HepG2 (cell line): ENCODE measurements at regions not wholly inside any gene's neighbourhood (a gene's known extent, or its start where the extent isn't known, plus 50 kb on each side); places are given as distances from the start of the nearest gene placed in this dataset.

ENCODE experiments used
- KDM5A ChIP-seq: fragments of 200-600 bp; sonication (generic); IDR thresholded peaks from 2 replicates; pipeline ENCODE4 v1.7.0; 2018; ENCODE audit warnings: antibody characterized with exemption, mild to moderate bottlenecking, low read length, borderline replicate concordance
- KLF6 ChIP-seq: IDR thresholded peaks from 2 replicates; pipeline ENCODE4 v1.8.0; 2016; ENCODE audit warnings: missing biosample characterization, missing genetic modification reagents
- NFYB ChIP-seq: sonication (generic); formaldehyde crosslinking; IDR thresholded peaks from 2 replicates; pipeline ENCODE4 v1.4.0; 2020; ENCODE audit warnings: missing genetic modification reagents
- POLR2A ChIP-seq, 2 experiments: IDR thresholded peaks; 2 replicates each; pipeline ENCODE4 v1.6.1; 2011; ENCODE audit warnings: low read depth in 2 of 2, low read length in 2 of 2, mild to moderate bottlenecking in 1 of 2, moderate library complexity in 1 of 2; ENCODE audit not compliant: insufficient read depth in 1 of 2
- ZNF180 ChIP-seq: sonication (generic); formaldehyde crosslinking; IDR thresholded peaks from 2 replicates; pipeline ENCODE4 v1.4.0; 2020; ENCODE audit warnings: low read depth, missing genetic modification reagents, borderline replicate concordance
- TF ChIP-seq, protein P1 (sequence below): sonication (generic); formaldehyde crosslinking; IDR thresholded peaks from 2 replicates; pipeline ENCODE4 v1.5.0; 2020; ENCODE audit warnings: mild to moderate bottlenecking, missing genetic modification reagents

DNA sequence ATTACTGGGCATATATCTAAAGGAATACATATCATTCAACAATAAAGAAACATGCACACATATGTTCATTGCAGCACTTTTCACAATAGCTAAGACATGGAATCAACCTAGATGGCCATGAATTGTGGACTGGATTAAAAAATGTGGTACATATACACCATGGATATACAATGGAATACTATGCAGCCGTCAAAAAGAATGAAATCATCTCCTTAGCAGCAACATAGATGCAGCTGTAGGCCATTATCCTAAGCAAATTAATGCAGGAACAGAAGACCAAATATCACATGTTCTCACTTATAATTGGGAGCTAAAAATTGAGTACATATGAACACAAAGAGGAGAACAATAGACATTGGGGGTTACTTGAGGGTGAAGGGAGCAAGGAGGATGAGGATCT, 175.6 kb downstream of the POLR1F start:
- TF ChIP-seq KLF6 (CRISPR knock-in tag) (no peak), POLR2A (IDR thresholded peaks at IDR 0.05; ENCODE audit: insufficient read depth in 1 of 2, low read depth in 2 of 2, low read length in 2 of 2) (no peak), ZNF180 (no peak), NFYB (CRISPR knock-in tag) (no peak), KDM5A (no peak)
- TF ChIP-seq, protein P1, sequence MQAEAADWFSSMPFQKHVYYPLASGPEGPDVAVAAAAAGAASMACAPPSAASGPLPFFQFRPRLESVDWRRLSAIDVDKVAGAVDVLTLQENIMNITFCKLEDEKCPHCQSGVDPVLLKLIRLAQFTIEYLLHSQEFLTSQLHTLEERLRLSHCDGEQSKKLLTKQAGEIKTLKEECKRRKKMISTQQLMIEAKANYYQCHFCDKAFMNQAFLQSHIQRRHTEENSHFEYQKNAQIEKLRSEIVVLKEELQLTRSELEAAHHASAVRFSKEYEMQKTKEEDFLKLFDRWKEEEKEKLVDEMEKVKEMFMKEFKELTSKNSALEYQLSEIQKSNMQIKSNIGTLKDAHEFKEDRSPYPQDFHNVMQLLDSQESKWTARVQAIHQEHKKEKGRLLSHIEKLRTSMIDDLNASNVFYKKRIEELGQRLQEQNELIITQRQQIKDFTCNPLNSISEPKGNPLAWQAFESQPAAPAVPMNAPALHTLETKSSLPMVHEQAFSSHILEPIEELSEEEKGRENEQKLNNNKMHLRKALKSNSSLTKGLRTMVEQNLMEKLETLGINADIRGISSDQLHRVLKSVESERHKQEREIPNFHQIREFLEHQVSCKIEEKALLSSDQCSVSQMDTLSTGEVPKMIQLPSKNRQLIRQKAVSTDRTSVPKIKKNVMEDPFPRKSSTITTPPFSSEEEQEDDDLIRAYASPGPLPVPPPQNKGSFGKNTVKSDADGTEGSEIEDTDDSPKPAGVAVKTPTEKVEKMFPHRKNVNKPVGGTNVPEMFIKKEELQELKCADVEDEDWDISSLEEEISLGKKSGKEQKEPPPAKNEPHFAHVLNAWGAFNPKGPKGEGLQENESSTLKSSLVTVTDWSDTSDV (CRISPR knock-in tag): no peak
